ENCODE measurements at regions not wholly inside any gene's neighbourhood (a gene's known extent, or its start where the extent isn't known, plus 50 kb on each side); places are given as distances from the start of the nearest gene placed in this dataset.

DNA sequence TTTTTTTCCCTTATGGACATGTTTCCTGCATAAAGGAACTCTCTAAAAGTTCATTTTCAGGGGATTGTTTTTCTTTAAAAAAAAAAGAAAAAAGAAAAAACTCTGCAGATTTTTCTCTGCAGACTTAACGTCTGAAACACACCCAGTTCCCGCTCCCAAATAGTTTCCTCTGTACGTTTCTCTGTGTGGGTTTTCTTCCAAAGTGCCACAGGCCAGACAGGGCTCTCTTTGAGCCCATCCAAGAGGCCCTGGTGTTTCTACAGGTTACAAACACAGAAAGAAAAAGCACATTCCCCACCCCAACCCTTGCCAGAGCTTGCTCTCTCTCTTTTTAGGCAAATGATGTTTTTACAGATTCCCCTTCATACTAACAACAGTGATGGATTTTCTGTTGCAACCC lies 258.6 kb downstream of the FNDC1 start:
- H3K9me3 Mint-ChIP-seq: peaks cover 5% of the 10 kb centered on the region
- TF ChIP-seq, protein P1, sequence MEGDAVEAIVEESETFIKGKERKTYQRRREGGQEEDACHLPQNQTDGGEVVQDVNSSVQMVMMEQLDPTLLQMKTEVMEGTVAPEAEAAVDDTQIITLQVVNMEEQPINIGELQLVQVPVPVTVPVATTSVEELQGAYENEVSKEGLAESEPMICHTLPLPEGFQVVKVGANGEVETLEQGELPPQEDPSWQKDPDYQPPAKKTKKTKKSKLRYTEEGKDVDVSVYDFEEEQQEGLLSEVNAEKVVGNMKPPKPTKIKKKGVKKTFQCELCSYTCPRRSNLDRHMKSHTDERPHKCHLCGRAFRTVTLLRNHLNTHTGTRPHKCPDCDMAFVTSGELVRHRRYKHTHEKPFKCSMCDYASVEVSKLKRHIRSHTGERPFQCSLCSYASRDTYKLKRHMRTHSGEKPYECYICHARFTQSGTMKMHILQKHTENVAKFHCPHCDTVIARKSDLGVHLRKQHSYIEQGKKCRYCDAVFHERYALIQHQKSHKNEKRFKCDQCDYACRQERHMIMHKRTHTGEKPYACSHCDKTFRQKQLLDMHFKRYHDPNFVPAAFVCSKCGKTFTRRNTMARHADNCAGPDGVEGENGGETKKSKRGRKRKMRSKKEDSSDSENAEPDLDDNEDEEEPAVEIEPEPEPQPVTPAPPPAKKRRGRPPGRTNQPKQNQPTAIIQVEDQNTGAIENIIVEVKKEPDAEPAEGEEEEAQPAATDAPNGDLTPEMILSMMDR (conservative IDR thresholded peaks at IDR 0.05): no peak
- no peak overlapping the region for H3K27ac Mint-ChIP-seq (ENCODE audit: unreplicated experiment)
- H3K27me3 Mint-ChIP-seq (ENCODE audit: low read depth): peaks cover 38% of the 10 kb centered on the region
- H3K36me3 Mint-ChIP-seq (ENCODE audit: low read depth): no peaks in the 10 kb centered on the region
- peaks cover 3% of the 10 kb centered on the region for H3K4me1 Mint-ChIP-seq
- DNase-seq (ENCODE audit: low read depth, low spot score): no peak
- H3K4me3 Mint-ChIP-seq: no peak overlapping the region

DNA sequence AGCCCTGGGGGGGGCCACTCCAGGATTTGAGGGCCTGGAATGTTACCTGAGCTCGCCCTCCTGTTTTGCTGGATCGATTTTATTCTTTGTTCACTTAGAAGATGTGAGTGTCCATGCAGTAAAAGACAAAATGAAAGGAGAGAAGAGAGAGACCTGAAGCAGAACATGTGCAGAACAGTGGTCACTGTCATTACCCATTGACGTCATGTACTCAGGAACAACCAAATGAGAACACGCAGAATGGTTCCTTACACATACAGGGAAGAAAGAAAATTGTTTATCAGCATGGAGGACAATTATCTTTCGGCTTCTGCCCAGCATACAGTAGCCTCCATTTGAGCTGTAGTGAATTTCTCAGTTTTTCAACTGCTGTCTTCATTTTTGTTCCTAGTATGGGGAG lies 258.1 kb downstream of the FNDC1 start:
- no peak for DNase-seq (ENCODE audit: low read depth, low spot score)
- Mint-ChIP-seq H3K4me3 (no peak overlapping the region), H3K36me3 (ENCODE audit: low read depth) (no peaks in the 10 kb centered on the region), H3K27ac (ENCODE audit: unreplicated experiment) (no peak overlapping the region), H3K27me3 (ENCODE audit: low read depth) (peaks cover 38% of the 10 kb centered on the region), H3K9me3 (peaks cover 4% of the 10 kb centered on the region), H3K4me1 (peaks cover 8% of the 10 kb centered on the region)
- TF ChIP-seq, protein P1 (conservative IDR thresholded peaks at IDR 0.05): no peak

DNA sequence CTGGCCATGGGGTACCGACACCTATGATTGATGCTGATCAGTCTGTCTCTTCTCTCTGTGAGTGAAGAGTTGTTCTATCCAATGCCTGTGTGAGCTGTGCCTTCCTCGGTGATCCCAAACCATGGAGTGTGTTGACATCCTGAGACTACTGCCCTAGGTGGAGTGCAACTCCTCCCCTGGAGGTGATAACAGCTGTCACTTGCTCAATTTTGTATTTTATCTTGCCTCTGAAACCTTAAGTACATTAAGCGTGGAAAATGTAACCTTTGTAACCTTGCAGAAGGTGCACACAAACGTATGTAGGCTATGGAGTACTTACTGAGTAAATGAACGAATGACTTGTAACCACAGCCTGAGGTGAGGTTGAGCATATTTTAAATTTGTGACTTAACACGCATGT lies 256.2 kb downstream of the FNDC1 start:
- no peaks in the 10 kb centered on the region for H3K9me3 Mint-ChIP-seq
- no peak overlapping the region for H3K4me3 Mint-ChIP-seq
- no peak overlapping the region for H3K27ac Mint-ChIP-seq (ENCODE audit: unreplicated experiment)
- peaks cover 26% of the 10 kb centered on the region for H3K27me3 Mint-ChIP-seq (ENCODE audit: low read depth)
- peaks cover 14% of the 10 kb centered on the region for H3K4me1 Mint-ChIP-seq
- TF ChIP-seq, protein P1 (conservative IDR thresholded peaks at IDR 0.05): no peak
- DNase-seq (ENCODE audit: low read depth, low spot score): no peak
- no peaks in the 10 kb centered on the region for H3K36me3 Mint-ChIP-seq (ENCODE audit: low read depth)

DNA sequence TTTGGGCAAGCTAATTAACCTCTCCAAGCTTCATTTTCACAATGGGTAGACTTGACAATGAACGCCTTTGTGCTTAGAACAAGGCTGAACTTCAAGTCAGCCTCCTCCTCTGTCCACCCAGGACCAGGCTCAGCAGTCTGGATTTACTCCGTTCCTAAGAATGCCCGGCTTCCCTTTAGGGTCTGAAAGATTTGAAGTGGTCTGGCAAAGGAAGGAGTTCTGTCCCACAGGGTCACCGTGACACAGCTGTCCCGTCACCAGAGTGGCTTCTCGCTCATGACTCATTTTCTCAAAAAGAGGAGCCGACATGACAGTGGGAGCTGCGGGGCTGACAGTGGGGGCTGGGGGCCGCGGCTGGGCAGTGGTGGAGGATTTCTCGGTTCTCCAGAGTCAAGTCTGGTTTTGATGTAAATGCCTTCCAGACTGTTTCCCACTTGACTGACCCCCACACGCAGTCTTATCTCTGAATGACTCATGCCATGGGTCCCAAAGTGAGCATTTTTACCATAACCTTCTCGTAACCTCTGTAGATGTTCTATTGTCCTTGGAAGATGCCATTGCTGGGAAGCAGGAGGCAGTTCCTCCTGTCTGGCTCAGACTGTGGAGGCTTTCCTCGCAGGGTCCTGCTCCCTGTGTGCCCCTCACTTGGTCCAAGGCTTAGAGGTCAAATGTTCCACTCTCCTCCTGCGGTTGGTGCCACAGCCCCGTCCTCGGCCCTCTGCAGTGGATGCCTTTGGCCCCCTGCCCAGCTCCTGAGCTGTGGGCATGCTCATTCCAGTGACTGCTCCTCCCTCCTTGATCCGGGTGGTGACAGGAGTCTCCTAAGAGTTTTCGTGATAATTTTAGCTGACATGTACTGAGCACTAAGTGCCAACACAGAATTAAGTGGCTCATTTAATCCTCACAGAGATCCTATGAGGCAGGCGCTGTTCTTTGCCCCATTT lies 253.1 kb downstream of the FNDC1 start:
- H3K27ac Mint-ChIP-seq (ENCODE audit: unreplicated experiment): no peak overlapping the region
- TF ChIP-seq, protein P1 (conservative IDR thresholded peaks at IDR 0.05): no peak
- DNase-seq (ENCODE audit: low read depth, low spot score): no peak
- peaks cover 2% of the 10 kb centered on the region for H3K27me3 Mint-ChIP-seq (ENCODE audit: low read depth)
- peaks cover 14% of the 10 kb centered on the region for H3K4me1 Mint-ChIP-seq
- H3K4me3 Mint-ChIP-seq: no peak overlapping the region
- H3K9me3 Mint-ChIP-seq: no peaks in the 10 kb centered on the region
- H3K36me3 Mint-ChIP-seq (ENCODE audit: low read depth): no peaks in the 10 kb centered on the region

DNA sequence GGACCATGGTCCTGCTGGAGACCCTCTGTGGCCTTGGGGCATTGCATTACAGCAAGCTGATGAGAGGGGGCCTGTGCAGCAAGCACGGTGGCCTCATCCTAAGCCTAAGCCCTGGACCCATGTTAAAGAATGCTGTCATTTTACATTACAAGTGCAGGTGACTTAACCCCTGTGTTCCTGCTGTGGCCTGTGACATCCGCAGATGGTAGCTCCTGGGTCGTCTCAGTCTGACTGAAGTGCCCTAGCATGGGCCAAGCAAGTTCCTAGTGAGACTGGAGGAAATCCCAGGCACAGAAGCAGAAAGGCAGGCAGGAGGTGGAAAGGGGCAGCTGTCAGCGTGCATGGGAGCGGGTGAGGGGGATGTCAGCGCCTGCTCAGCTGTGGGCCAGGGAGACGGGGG lies 252.4 kb downstream of the FNDC1 start:
- Mint-ChIP-seq H3K4me1 (peaks cover 14% of the 10 kb centered on the region), H3K36me3 (ENCODE audit: low read depth) (no peaks in the 10 kb centered on the region), H3K4me3 (no peak overlapping the region), H3K9me3 (no peaks in the 10 kb centered on the region), H3K27ac (ENCODE audit: unreplicated experiment) (no peak overlapping the region), H3K27me3 (ENCODE audit: low read depth) (peaks cover 2% of the 10 kb centered on the region)
- no peak for DNase-seq (ENCODE audit: low read depth, low spot score)
- TF ChIP-seq, protein P1 (conservative IDR thresholded peaks at IDR 0.05): no peak

Measured in neural crest cell (in vitro differentiated cells).